GM12872 (cell line): ENCODE measurements at regions not wholly inside any gene's neighbourhood (a gene's known extent, or its start where the extent isn't known, plus 50 kb on each side); places are given as distances from the start of the nearest gene placed in this dataset.

Experiments
- TF ChIP-seq, protein P1 (sequence below): IDR thresholded peaks from 3 replicates; pipeline ENCODE4 v1.5.1; 2011; ENCODE audit warnings: low read depth, mild to moderate bottlenecking, low read length, moderate library complexity; ENCODE audit not compliant: insufficient read depth

GRCh38 chr6:165855856-165856255 lies 192.8 kb upstream of the PDE10A start:
- TF ChIP-seq, protein P1, sequence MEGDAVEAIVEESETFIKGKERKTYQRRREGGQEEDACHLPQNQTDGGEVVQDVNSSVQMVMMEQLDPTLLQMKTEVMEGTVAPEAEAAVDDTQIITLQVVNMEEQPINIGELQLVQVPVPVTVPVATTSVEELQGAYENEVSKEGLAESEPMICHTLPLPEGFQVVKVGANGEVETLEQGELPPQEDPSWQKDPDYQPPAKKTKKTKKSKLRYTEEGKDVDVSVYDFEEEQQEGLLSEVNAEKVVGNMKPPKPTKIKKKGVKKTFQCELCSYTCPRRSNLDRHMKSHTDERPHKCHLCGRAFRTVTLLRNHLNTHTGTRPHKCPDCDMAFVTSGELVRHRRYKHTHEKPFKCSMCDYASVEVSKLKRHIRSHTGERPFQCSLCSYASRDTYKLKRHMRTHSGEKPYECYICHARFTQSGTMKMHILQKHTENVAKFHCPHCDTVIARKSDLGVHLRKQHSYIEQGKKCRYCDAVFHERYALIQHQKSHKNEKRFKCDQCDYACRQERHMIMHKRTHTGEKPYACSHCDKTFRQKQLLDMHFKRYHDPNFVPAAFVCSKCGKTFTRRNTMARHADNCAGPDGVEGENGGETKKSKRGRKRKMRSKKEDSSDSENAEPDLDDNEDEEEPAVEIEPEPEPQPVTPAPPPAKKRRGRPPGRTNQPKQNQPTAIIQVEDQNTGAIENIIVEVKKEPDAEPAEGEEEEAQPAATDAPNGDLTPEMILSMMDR = no peak

DNA sequence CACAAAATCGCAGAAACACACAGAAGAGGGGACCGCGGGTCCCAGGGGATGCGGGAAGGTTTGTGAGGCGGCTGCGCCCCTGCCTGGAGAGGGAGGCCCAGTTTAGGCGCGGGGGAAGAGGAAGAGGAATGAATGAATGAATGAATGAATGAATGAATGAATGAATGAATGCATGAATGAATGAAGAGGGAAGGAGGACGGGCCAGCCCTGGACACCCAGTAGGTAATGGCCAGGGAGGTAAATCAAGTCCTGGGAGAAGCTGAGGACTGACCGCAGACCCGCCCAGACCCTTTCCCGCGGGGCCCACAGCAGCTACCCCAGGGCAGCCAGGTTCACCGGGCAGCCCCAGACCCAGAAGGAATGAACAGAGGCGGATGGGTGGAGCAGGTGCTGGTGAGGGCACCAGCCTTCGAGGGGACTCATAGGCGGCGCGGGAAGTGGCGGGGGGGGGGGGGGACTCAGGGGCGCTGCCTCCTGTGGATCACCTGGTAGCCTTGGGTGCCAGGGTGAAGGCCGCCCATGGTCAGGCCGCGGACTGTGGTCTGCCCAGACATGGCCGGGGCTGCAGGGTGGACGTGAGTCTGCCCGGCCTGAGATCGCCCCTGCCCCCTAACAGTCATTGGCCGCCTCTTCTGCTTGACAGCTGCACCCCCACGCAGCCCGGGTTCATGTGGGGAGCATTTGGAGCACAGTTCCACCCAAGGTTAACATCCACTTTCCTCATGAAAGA lies 192.0 kb upstream of the PDE10A start:
- TF ChIP-seq, protein P1 = no peak

- TF ChIP-seq, protein P1 = no peak
Observed at GRCh38 chr6:165854061-165854862, 191.2 kb upstream of the PDE10A start.

DNA sequence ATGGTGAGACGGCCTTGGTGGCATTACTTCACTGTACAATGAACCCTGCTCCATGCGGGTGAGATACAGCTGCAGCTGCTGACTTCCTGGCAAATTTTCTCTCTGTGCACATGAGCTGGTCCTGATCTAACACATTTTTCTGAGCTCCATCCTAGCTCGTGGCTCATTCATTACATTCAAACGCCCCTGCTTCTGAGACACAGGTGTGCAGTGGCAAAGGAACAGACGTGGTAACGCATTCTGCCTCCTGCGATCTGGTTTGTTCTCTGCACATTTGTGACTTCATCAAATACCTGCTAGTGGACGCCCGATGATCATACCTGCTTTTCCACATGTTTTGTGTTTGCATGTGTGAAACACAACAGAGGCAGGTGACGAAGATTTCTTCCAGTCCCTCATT lies 189.6 kb upstream of the PDE10A start:
- TF ChIP-seq, protein P1 = no peak

- TF ChIP-seq, protein P1 = peak; percentile 95
Observed at GRCh38 chr6:165850434-165851019, 187.5 kb upstream of the PDE10A start.

DNA sequence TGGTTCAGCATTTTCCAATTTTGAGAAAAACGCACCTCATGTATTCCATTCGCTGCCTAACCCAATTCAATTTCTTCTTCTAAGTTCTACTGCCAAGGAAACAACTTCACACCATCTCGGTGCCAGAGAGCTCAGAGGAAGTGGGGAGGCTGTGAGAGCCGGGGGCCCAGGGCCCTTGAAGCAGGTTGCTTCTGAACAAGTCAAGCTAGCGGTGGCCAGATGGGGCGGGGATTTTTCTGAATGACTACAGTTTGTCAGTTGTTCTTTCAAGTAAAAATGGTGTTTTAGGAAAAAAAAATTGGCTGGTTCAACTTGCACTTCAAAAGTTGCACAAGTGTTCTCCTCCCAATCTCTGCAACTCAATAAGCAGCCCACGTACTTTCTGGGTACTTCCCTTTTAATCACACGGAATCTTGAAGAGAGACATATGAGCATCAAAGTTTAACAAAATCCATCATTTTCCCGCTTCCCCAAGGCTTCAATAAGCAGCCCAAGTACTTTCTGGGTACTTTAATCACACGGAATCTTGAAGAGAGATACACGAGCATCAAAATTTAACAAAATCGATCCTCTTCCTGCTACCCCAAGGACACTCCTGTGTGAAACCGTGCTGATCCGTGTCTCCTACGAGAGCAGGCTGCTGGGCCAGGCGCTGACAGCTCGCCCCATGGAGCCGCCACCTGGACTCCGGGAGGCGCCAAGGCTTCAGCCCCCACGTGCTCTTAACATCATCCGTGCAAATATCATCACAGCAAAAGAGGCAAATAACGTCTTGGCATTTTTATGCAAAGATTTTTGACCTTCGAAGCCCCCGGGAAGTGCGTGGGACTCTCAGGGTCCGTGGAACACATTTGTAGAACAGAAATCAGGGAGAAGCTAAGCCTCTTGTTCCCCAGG lies 186.7 kb upstream of the PDE10A start:
- TF ChIP-seq, protein P1 = no peak
